WI38 (cell line): ENCODE measurements at regions not wholly inside any gene's neighbourhood (a gene's known extent, or its start where the extent isn't known, plus 50 kb on each side); places are given as distances from the start of the nearest gene placed in this dataset.

Experiments used
- H3K4me3 ChIP-seq: 2 replicates; pipeline ENCODE4 v1.5.1; 2011; ENCODE audit warnings: low read depth, mild to moderate bottlenecking, control low read depth, low read length
- CTCF ChIP-seq: IDR thresholded peaks from 2 replicates; pipeline ENCODE4 v1.5.1; 2012; ENCODE audit warnings: low read depth, mild to moderate bottlenecking, control low read depth, low read length

- TF ChIP-seq CTCF = no peak
- no peak overlapping the region for H3K4me3 ChIP-seq
Observed at GRCh38 chr7:132687981-132688383, 111.7 kb upstream of the PLXNA4 start.

- H3K4me3 ChIP-seq = no peak overlapping the region
- no peak for TF ChIP-seq CTCF
Observed at GRCh38 chr7:132687016-132687415, 110.7 kb upstream of the PLXNA4 start.

GRCh38 chr7:132685277-132685676 lies 109.0 kb upstream of the PLXNA4 start:
- no peak for TF ChIP-seq CTCF
- no peak overlapping the region for H3K4me3 ChIP-seq

- no peak overlapping the region for H3K4me3 ChIP-seq
- TF ChIP-seq CTCF = no peak
Observed at GRCh38 chr7:132683896-132684690, 107.8 kb upstream of the PLXNA4 start.

- no peak for TF ChIP-seq CTCF
- H3K4me3 ChIP-seq = no peak overlapping the region
Observed at GRCh38 chr7:132681951-132682350, 105.7 kb upstream of the PLXNA4 start.

- no peak for TF ChIP-seq CTCF
- no peak overlapping the region for H3K4me3 ChIP-seq
Observed at GRCh38 chr7:132680590-132680989, 104.3 kb upstream of the PLXNA4 start.

GRCh38 chr7:132678656-132679055 lies 102.4 kb upstream of the PLXNA4 start:
- H3K4me3 ChIP-seq = no peak overlapping the region
- no peak for TF ChIP-seq CTCF
